Activated T-helper 17 cell treated with anti-CD3 and anti-CD28 coated beads, Interleukin-2, amount 50 U/mL, for 72 hours (primary cell): ENCODE measurements at regions not wholly inside any gene's neighbourhood (a gene's known extent, or its start where the extent isn't known, plus 50 kb on each side); places are given as distances from the start of the nearest gene placed in this dataset.
"Not testable (repeated sequence)": the region's sequence is repeated elsewhere in the genome, so short reads cannot be mapped to it uniquely, and the experiment has no call there.

ENCODE experiments used
- ATAC-seq: fragments of 150-1000 bp; cut with Tn5 transposase; replicated peaks from 2 replicates; pipeline ENCODE4 v1.10.0; 2021; ENCODE audit warnings: mild to moderate bottlenecking, moderate library complexity
- H3K27ac Mint-ChIP-seq: one replicate; pipeline ENCODE4 v1.8.0; 2022; ENCODE audit warnings: mixed read lengths
- H3K27me3 Mint-ChIP-seq: one replicate; pipeline ENCODE4 v1.8.0; 2022; ENCODE audit warnings: mixed read lengths
- H3K36me3 Mint-ChIP-seq: one replicate; pipeline ENCODE4 v1.8.0; 2022; ENCODE audit warnings: low read depth, mild to moderate bottlenecking, mixed read lengths
- H3K4me1 Mint-ChIP-seq: one replicate; pipeline ENCODE4 v1.8.0; 2022; ENCODE audit warnings: mixed read lengths
- H3K4me3 Mint-ChIP-seq: one replicate; pipeline ENCODE4 v1.8.0; 2022; ENCODE audit warnings: mild to moderate bottlenecking, mixed read lengths
- H3K9me3 Mint-ChIP-seq: one replicate; pipeline ENCODE4 v1.8.0; 2022; ENCODE audit warnings: mixed read lengths

DNA sequence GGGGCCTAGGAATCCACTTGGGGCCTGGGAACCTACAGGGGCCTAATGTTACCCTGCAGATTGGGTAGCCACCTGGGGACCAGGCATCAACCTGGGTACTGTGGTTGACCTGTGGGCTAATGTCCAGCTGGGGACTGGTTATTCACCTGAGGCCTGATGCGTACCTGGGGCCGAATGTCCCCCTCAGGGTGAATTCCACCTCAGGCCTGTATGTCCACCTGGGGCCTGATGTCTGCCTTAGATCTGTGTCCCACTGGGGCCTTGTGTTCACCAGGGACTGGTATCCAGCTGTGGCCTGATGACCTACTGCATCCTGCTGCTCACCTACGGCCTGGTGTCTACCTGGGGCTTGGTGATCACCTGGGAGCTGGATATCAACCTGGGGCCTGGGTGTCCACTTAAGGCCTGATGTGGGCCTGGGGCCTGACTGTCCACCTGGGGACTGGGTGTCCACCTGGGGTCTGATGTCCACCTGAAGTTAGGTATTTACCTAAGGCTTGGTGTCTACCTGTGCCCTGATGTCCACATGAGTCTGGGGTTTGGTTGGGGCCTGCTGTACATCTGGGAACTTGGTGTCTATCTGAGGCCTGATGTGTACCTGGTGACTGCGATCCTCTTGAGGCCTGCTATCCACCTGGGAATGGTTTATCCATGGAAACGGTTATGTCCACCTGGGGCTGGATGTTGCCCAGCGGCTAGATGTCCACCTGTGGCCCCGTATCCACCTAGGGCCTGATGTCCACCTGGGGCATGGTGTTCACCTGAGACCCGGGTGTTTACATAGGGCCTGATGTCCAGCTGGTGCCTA is 1492.6 kb upstream of the TPTE start:
- not testable (repeated sequence) for H3K4me1 Mint-ChIP-seq, H3K36me3 Mint-ChIP-seq, H3K4me3 Mint-ChIP-seq, ATAC-seq, H3K9me3 Mint-ChIP-seq, H3K27ac Mint-ChIP-seq, H3K27me3 Mint-ChIP-seq

DNA sequence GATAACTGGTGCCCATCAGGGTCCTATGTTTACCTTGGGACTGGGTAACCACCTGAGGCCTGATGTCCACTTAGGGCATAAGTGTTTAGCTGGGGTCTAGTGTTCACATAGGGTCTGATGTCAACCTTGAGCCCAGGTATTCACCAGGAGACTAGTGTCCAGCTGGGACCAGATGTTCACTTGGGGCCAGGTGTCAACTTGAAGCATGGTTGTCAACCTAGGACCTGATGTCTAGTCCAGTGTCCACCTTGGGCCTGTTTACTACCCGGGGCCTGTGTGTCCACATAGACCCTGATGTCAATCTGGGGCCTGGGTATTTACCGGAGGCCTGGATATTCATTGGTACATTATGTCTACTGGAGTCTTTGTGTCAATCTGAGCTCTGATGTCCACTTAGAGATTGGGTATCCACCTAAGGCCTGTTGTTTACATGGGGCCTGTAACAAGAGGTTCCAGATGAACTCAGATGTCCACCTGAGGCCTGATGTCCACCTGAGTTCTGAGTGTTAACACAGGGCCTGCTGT is 1491.2 kb upstream of the TPTE start:
- ATAC-seq, H3K27ac Mint-ChIP-seq, H3K4me3 Mint-ChIP-seq, H3K27me3 Mint-ChIP-seq, H3K36me3 Mint-ChIP-seq, H3K9me3 Mint-ChIP-seq, H3K4me1 Mint-ChIP-seq: not testable (repeated sequence)

DNA sequence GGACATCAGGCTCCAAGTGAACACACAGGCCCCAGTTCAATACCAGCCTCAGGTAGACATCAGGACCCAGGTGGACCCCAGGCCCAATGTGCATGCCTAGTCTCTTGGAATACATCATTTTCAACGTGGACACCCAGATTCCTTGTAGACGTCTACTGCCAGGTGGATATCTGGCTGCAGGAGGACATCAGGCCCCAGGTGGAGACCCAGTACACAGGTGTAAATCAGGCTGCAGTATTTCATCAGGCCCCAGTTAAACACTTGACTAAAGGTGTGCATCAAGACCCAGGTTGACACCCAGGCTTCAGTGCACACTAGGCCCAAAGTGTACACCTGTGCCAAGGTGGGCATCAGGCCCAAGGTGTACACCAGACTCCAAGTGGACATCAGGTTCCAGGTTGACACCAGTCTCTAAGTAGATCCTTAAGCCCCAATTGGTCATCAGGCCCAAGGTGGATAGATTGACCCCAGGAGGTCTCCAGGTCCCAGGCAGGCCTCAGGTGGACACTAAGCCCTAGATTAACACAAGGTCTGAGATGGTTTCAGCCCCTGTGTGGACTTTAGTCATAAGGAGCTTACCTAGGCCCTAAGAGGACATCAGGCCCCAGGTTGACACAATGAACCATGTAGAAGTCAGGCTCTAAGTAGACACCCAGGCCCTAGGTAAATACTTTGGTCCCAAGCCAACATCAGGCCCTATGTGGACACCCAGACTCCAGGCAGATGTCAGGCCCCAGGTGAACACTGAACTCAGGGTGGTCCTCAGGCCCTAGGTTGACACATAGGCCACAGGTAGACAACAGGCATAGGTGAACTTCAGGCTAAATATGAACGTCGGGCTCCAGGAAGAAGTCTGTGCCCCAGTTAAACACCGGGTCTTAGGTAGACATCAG is 1489.7 kb upstream of the TPTE start:
- H3K27ac Mint-ChIP-seq, H3K4me3 Mint-ChIP-seq, H3K36me3 Mint-ChIP-seq, H3K4me1 Mint-ChIP-seq, H3K27me3 Mint-ChIP-seq, H3K9me3 Mint-ChIP-seq, ATAC-seq: not testable (repeated sequence)

DNA sequence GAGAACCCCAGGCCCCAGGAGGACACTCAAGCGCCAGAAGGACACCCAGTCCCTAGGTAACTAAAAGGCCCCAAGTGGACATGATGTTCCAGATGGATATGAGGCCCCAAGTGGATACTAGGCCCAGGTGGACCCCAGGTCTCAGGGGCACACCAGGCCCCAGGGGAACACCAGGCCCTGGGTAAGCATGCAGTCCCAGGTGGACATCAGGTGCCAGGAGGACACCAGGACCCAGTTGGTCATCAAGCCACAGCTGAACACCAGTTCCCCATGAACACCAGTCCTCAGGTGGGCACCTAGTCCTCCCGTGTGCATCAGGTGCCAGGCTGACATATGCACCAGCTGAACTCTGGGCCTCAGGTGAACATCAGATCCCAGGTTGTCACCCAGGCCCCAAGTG is 1488.8 kb upstream of the TPTE start:
- not testable (repeated sequence) for H3K36me3 Mint-ChIP-seq, ATAC-seq, H3K27ac Mint-ChIP-seq, H3K4me3 Mint-ChIP-seq, H3K9me3 Mint-ChIP-seq, H3K27me3 Mint-ChIP-seq, H3K4me1 Mint-ChIP-seq

DNA sequence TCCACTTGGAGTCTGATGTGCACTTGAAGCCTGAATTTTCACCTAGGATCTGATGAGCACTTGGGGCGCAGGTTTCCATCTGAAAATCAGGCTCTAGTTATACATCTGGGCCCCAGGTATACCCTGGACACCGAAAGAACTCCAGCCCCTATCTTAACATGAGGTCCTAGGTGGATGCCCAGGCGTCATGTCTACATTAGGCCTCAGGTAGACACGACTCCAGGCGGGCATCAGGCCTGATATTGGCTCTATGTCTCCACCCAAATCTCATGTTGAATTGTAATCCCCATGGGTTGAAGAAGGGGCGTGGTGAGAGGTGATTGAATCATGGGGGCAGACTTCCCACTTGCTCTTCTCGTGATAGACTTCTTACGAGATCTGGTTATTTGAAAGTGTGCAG is 1488.1 kb upstream of the TPTE start:
- not testable (repeated sequence) for H3K9me3 Mint-ChIP-seq, H3K4me3 Mint-ChIP-seq, H3K36me3 Mint-ChIP-seq, H3K27me3 Mint-ChIP-seq, H3K4me1 Mint-ChIP-seq, ATAC-seq, H3K27ac Mint-ChIP-seq

DNA sequence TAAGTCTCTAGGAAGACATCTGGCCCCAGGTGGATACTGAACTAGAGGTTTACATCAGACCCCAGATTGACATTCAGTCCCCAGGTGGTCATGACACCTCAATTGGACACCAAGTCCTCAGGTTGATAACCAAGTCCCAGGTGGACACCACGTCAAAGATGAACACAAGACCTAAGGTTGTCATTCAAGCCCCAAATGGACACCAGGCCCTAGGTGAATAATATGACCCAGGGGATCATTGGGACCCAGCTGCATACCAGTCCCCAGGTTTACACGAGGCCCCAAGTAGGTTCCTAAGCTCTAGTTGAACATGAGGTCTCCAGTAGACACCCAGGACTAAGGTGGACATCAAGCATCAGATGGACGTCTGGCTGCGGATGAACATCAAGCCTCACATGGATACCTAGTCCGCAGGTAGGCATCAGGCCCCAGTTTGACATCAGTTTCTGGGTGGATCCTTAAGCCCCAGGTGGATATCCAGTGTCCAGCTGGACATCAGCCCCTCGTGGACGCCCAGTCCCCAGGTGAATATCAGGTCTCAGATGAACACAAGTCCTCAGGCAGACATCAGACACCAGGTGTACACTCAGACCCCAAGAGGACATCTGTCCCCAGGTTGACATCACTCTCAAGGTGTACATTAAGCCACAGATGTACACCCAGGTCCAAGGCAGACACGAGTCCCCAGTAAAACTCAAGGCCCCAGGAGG is 1486.7 kb upstream of the TPTE start:
- H3K9me3 Mint-ChIP-seq, H3K4me3 Mint-ChIP-seq, ATAC-seq, H3K4me1 Mint-ChIP-seq, H3K27me3 Mint-ChIP-seq, H3K27ac Mint-ChIP-seq, H3K36me3 Mint-ChIP-seq: not testable (repeated sequence)

DNA sequence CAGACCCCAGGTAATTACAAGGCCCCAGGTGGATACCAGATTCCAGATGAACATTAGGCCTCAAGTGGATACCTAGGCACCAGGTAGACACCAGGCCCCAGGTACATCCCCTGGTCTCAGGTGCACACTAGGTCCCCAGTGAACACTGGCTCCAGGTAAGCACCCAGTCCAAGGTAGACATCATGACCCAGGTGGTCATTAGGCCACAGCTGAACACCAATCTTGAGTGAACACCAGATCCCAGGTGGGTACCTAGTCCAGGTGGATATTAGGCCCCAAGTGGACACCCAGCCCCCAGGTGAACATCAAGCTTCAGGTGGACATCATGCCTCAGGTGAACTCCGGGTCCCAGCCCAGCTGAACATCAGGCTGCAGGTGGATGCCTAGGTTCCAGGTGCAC is 1486.2 kb upstream of the TPTE start:
- H3K4me3 Mint-ChIP-seq, H3K9me3 Mint-ChIP-seq, ATAC-seq, H3K36me3 Mint-ChIP-seq, H3K4me1 Mint-ChIP-seq, H3K27ac Mint-ChIP-seq, H3K27me3 Mint-ChIP-seq: not testable (repeated sequence)

DNA sequence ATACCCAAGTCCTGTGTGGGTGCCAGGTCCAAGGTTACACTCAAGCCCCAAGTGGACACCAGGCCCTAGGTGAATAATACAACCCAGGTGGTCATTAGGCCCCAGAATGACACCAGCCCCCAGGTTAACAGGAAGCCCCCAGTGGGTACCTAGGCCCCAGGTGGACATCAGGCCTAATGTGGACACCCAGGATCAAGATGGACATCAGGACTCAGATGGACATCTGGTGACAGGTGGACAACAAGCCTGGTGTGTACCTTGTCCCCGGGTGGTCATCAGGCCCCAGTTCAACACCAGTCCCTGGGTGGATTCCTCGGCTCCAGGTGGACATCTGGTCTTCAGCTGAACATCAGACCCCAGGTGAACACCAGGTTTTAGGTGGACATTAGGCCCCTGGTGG is 1485.4 kb upstream of the TPTE start:
- not testable (repeated sequence) for H3K27ac Mint-ChIP-seq, H3K9me3 Mint-ChIP-seq, H3K4me1 Mint-ChIP-seq, H3K36me3 Mint-ChIP-seq, H3K27me3 Mint-ChIP-seq, ATAC-seq, H3K4me3 Mint-ChIP-seq

DNA sequence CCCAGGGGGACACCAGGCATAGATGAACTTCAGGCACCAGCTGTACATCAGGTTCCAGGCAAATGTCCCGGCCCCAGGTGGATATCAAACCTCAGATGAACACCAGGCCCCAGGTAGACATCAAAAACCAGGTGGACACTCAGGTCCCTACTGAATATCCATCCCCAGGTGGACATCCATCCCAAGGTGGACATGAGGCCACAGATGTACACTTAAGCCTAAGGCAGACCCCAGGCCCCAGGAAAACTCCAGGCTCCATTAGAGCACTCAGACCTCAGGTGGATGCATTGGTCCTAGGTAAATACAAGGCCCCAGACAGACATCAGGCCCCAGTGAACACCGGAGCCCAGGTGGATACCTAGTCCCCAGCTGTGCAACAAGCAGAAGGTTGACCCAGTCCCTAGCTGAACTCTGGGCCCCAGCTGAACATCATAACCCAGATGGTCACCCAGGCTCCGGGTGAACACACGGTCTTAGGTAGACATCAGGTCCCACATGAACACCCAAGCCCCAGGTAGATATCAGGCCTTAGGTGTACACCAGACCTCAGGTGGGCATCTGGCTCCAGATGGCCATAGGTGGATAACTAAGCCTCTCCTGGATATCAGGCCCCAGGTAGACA is 1484.3 kb upstream of the TPTE start:
- H3K4me3 Mint-ChIP-seq, H3K4me1 Mint-ChIP-seq: not testable (repeated sequence)

DNA sequence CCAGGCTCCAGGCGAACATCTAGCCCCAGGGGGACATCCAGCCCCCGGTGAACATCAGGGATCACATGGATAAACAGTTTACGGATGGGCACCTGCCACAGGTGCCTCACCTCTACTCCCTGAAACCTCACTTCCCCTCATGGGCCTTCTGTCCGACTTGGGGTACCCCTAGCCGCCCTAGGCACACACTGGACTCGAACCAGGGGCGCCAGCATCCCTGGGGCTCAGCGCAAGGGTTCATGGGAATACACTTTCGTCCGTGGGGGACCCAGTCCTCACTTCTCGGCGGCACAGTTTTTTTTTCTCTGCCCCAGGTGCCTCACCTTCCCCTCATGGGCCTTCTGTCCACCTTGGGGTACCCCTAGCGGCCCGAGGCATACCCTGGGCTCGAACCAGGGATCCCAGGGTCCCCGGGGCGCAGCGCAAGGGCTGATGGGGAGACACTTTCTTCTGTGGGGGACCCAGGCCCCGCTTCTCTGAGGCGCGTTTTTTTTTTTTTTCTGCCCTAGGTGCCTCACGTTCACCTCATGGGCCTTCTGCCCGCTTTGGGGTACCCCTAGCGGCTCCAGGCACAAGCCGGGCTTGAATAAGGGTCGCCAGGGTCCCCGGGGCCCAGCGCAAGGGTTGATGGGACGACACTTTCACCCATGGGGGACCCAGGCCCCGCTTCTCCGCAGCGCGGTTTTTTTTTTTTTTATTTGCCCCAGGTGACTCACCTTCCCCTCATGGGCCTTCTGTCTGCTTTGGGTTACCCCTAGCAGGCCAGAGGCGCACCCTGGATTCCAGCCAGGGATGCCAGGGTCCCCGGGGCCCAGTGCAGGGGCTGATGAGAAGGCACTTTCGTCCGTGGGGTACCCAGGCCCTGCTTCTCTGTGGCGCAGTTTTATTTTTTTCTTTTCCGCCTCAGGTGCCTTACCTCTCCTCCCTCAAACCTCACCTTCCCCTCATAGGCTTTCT is 1483.5 kb upstream of the TPTE start:
- not testable (repeated sequence) for H3K36me3 Mint-ChIP-seq, H3K4me1 Mint-ChIP-seq, ATAC-seq, H3K4me3 Mint-ChIP-seq, H3K27ac Mint-ChIP-seq, H3K9me3 Mint-ChIP-seq, H3K27me3 Mint-ChIP-seq

More for the DNA sequence above, 1484.3 kb upstream of the TPTE start:
- not testable (repeated sequence) for H3K27ac Mint-ChIP-seq, H3K27me3 Mint-ChIP-seq, ATAC-seq, H3K36me3 Mint-ChIP-seq, H3K9me3 Mint-ChIP-seq

DNA sequence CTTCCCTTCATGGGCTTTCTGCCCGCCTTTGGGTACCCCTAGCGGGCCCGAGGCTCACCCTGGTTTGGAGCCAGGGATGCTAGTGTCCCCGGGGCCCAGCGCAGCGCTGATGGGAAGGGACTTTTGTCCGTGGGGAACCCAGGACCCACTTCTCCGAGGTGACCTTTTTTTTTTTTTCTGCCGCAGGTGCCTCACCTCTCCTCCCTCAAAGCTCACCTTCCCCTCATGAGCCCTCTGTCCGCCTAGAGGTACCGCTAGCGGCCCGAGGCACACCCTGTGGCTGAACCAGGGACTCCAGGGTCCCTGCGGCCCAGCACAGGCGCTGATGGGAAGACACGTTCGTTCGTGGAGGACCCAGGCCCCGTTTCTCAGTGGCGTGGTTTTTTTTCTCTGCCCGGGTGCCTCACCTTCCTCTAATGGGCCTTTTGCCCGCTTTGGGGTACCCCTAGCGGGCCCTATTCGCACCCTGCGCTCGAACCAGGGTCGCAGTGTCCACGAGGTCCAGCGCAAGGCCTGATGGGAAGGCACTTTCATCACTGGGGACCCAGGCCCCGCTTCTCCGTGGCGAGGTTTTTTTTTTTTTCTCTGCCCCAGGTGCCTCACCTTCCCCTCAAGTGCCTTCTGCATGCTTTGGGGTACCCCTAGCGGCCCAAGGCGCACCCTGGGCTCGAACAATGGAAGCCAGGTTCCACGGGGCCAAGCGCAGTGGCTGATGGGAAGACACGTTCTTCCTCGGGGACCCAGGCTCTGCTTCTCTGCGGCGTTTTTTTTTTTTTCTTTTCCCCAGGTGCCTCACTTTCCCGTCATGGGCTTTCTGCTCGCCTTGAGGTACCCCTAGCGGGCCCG is 1481.6 kb upstream of the TPTE start:
- not testable (repeated sequence) for H3K36me3 Mint-ChIP-seq, ATAC-seq, H3K4me3 Mint-ChIP-seq, H3K9me3 Mint-ChIP-seq, H3K27me3 Mint-ChIP-seq, H3K27ac Mint-ChIP-seq, H3K4me1 Mint-ChIP-seq

DNA sequence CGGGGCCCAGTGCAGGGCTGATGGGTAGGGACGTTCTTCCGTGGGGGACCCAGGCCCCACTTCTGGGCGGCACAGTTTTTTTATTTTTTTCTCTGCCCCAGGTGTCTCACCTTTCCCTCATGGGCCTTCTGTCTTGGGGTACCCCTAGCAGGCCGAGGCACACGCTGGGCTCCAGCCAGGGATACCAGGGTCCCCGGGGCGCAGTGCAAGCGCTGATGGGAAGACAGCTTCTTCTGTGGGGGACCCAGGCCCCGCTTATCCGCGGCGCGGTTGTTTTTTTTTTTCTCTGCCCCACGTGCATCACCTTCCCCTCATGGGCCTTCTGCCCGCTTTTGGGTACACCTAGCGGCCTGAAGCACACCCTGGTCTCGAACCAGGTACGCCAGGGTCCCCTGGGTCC is 1481.0 kb upstream of the TPTE start:
- H3K27ac Mint-ChIP-seq, H3K4me3 Mint-ChIP-seq, H3K4me1 Mint-ChIP-seq, ATAC-seq, H3K27me3 Mint-ChIP-seq, H3K36me3 Mint-ChIP-seq, H3K9me3 Mint-ChIP-seq: not testable (repeated sequence)
